PFSK-1 (cell line): ENCODE measurements at regions not wholly inside any gene's neighbourhood (a gene's known extent, or its start where the extent isn't known, plus 50 kb on each side); places are given as distances from the start of the nearest gene placed in this dataset.

Experiments
- FOXP2 ChIP-seq: optimal IDR thresholded peaks from 2 replicates; pipeline ENCODE3; 2011; ENCODE audit warnings: borderline replicate concordance, control low read depth, inconsistent platforms; ENCODE audit not compliant: insufficient read depth; ENCODE audit errors: extremely low read length, extremely low read depth
- POLR2AphosphoS5 ChIP-seq: IDR thresholded peaks from 2 replicates; pipeline ENCODE4 v1.6.1; 2012; ENCODE audit warnings: low read depth, mild to moderate bottlenecking, control low read depth, low read length, moderate library complexity
- REST ChIP-seq, 2 experiments: IDR thresholded peaks; 2 replicates each; pipeline versions ENCODE4 v1.6.1 to v1.8.0; 2011 to 2012; ENCODE audit warnings: low read depth in 2 of 2, low read length in 2 of 2, control low read depth in 1 of 2, inconsistent platforms in 1 of 2, mild to moderate bottlenecking in 1 of 2, moderate library complexity in 1 of 2; ENCODE audit not compliant: insufficient read depth in 1 of 2
- SIN3A ChIP-seq: IDR thresholded peaks from 2 replicates; pipeline ENCODE4 v1.6.1; 2012; ENCODE audit warnings: mild to moderate bottlenecking, low read length, moderate library complexity, borderline replicate concordance; ENCODE audit not compliant: insufficient read depth
- TAF1 ChIP-seq: IDR thresholded peaks from 2 replicates; pipeline ENCODE4 v1.6.1; 2012; ENCODE audit warnings: low read length, control low read depth, borderline replicate concordance; ENCODE audit not compliant: insufficient read depth

GRCh38 chr5:73282383-73282782 is 109.4 kb downstream of the TMEM174 start:
- no peak for TF ChIP-seq FOXP2

- TF ChIP-seq REST (IDR thresholded peaks at IDR 0.05; ENCODE audit: insufficient read depth in 1 of 2, low read depth in 2 of 2, low read length in 2 of 2) (peak in 1 of 2 experiments; percentile 77; a peak in 2 of 4 replicates), POLR2AphosphoS5 (peak; percentile 42), FOXP2 (no peak), TAF1 (peak; percentile 59; the same call in 1 of the 2 replicates), SIN3A (peak; percentile 82; the same call in 1 of the 2 replicates)
Observed at GRCh38 chr5:73280821-73281746, 108.1 kb downstream of the TMEM174 start.

- TF ChIP-seq FOXP2 (no peak), SIN3A (no peak), TAF1 (no peak), POLR2AphosphoS5 (no peak), REST (IDR thresholded peaks at IDR 0.05; ENCODE audit: insufficient read depth in 1 of 2, low read depth in 2 of 2, low read length in 2 of 2) (no peak)
Observed at GRCh38 chr5:73280386-73280785, 107.4 kb downstream of the TMEM174 start.

GRCh38 chr5:73279805-73280204 is 106.8 kb downstream of the TMEM174 start:
- no peak for TF ChIP-seq POLR2AphosphoS5
- no peak for TF ChIP-seq FOXP2
- TF ChIP-seq TAF1, result no peak
- TF ChIP-seq REST (IDR thresholded peaks at IDR 0.05; ENCODE audit: insufficient read depth in 1 of 2, low read depth in 2 of 2, low read length in 2 of 2), result no peak
- no peak for TF ChIP-seq SIN3A

- TF ChIP-seq POLR2AphosphoS5, result no peak
- TF ChIP-seq REST (IDR thresholded peaks at IDR 0.05; ENCODE audit: insufficient read depth in 1 of 2, low read depth in 2 of 2, low read length in 2 of 2), result no peak
- no peak for TF ChIP-seq TAF1
- TF ChIP-seq SIN3A, result no peak
- no peak for TF ChIP-seq FOXP2
Observed at GRCh38 chr5:73278693-73279092, 105.7 kb downstream of the TMEM174 start.
